ENCODE measurements at regions not wholly inside any gene's neighbourhood (a gene's known extent, or its start where the extent isn't known, plus 50 kb on each side); places are given as distances from the start of the nearest gene placed in this dataset.

DNA sequence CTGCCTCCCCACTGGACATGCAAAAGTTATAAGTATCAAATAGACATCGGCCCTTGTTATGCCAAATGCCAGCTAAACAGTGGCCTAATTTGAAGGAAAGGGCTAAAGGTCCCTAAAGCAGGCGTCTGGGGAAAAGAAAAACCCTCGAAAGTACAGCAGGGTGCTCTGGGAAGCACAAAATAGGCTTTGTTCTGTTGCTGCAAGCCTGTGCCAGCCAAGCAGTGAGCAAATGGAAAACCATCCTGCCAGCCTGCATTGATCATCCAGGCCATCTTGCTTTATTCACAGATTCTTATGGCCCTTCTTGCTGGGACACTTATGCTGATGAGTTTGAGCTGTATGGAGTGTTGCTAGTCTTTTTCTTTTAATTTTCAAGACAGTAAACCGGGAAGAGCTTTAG lies 62.2 kb upstream of the PLEKHG1 start:
- Histone ChIP-seq H3K4me3 (ENCODE audit: low read depth, low read length, poor library complexity, severe bottlenecking) (no peak overlapping the region), H3K9me2 (ENCODE audit: insufficient read depth, low read length) (no peaks in the 10 kb centered on the region), H3K36me3 (ENCODE audit: insufficient read depth, low read length) (no peaks in the 10 kb centered on the region), H3K27ac (ENCODE audit: low read depth, low read length, poor library complexity, severe bottlenecking) (no peak overlapping the region), H3K4me2 (ENCODE audit: low read length) (no peak overlapping the region), H2AFZ (ENCODE audit: low read length) (no peak overlapping the region), H3K79me2 (ENCODE audit: insufficient read depth, low read depth, low read length) (no peaks in the 10 kb centered on the region), H4K20me1 (ENCODE audit: insufficient read depth, low read length) (no peaks in the 10 kb centered on the region), H3K9me3 (ENCODE audit: low read length) (no peaks in the 10 kb centered on the region), H3K4me1 (ENCODE audit: insufficient read depth, low read length, poor library complexity, severe bottlenecking) (no peaks in the 10 kb centered on the region)
- intact Hi-C loops (cut with micrococcal nuclease; ENCODE audit: unreplicated experiment): no loop called here
- ChIA-PET POLR2A (interaction anchor here (1.6 kb wide), 2 partner anchors 10 to 40 kb away, joined by 4 to 5 read pairs; no protein-coding TSS in a partner anchor), CTCF (ENCODE audit: unreplicated experiment) (no interaction called here)
- TF ChIP-seq CTCF (conservative IDR thresholded peaks at IDR 0.05; ENCODE audit: low read length) (no peak), EZH2phosphoT487 (IDR thresholded peaks at IDR 0.05; ENCODE audit: borderline replicate concordance, low read depth, low read length) (no peak)
- BruUV-seq (replicated peaks): no TSS peak
- DNase-seq (ENCODE audit: low spot score): no peak

- intact Hi-C loops (cut with micrococcal nuclease; ENCODE audit: unreplicated experiment): no loop called here
- Histone ChIP-seq H3K4me1 (ENCODE audit: insufficient read depth, low read length, poor library complexity, severe bottlenecking) (no peaks in the 10 kb centered on the region), H3K9me2 (ENCODE audit: insufficient read depth, low read length) (no peaks in the 10 kb centered on the region), H4K20me1 (ENCODE audit: insufficient read depth, low read length) (no peaks in the 10 kb centered on the region), H3K4me3 (ENCODE audit: low read depth, low read length, poor library complexity, severe bottlenecking) (no peak overlapping the region), H3K4me2 (ENCODE audit: low read length) (no peak overlapping the region), H3K36me3 (ENCODE audit: insufficient read depth, low read length) (no peaks in the 10 kb centered on the region), H2AFZ (ENCODE audit: low read length) (no peak overlapping the region), H3K79me2 (ENCODE audit: insufficient read depth, low read depth, low read length) (no peaks in the 10 kb centered on the region), H3K27ac (ENCODE audit: low read depth, low read length, poor library complexity, severe bottlenecking) (no peak overlapping the region), H3K9me3 (ENCODE audit: low read length) (no peaks in the 10 kb centered on the region)
- POLR2A ChIA-PET: interaction anchor here (1.1 to 1.6 kb wide), 3 partner anchors 9 to 40 kb away, joined by 3 to 5 read pairs (median 4); no protein-coding TSS in a partner anchor
- CTCF ChIA-PET (ENCODE audit: unreplicated experiment): no interaction called here
- no peak for DNase-seq (ENCODE audit: low spot score)
- BruUV-seq (replicated peaks): no TSS peak
- TF ChIP-seq EZH2phosphoT487 (IDR thresholded peaks at IDR 0.05; ENCODE audit: borderline replicate concordance, low read depth, low read length) (no peak), CTCF (conservative IDR thresholded peaks at IDR 0.05; ENCODE audit: low read length) (no peak)
Observed at GRCh38 chr6:150537893-150538292, 61.8 kb upstream of the PLEKHG1 start.

- Histone ChIP-seq H3K36me3 (ENCODE audit: insufficient read depth, low read length) (no peaks in the 10 kb centered on the region), H2AFZ (ENCODE audit: low read length) (no peak overlapping the region), H3K4me2 (ENCODE audit: low read length) (no peak overlapping the region), H3K4me3 (ENCODE audit: low read depth, low read length, poor library complexity, severe bottlenecking) (no peak overlapping the region), H3K27ac (ENCODE audit: low read depth, low read length, poor library complexity, severe bottlenecking) (no peak overlapping the region), H3K79me2 (ENCODE audit: insufficient read depth, low read depth, low read length) (no peaks in the 10 kb centered on the region), H3K9me2 (ENCODE audit: insufficient read depth, low read length) (no peaks in the 10 kb centered on the region), H4K20me1 (ENCODE audit: insufficient read depth, low read length) (no peaks in the 10 kb centered on the region), H3K4me1 (ENCODE audit: insufficient read depth, low read length, poor library complexity, severe bottlenecking) (no peaks in the 10 kb centered on the region), H3K9me3 (ENCODE audit: low read length) (no peaks in the 10 kb centered on the region)
- TF ChIP-seq CTCF (conservative IDR thresholded peaks at IDR 0.05; ENCODE audit: low read length) (no peak), EZH2phosphoT487 (IDR thresholded peaks at IDR 0.05; ENCODE audit: borderline replicate concordance, low read depth, low read length) (no peak)
- no peak for DNase-seq (ENCODE audit: low spot score)
- intact Hi-C loops (cut with micrococcal nuclease; ENCODE audit: unreplicated experiment): no loop called here
- BruUV-seq (replicated peaks): no TSS peak
- POLR2A ChIA-PET: interaction anchor here (1.6 kb wide), 1 partner anchor 8 kb away, joined by 4 read pairs; no protein-coding TSS in a partner anchor
- CTCF ChIA-PET (ENCODE audit: unreplicated experiment): no interaction called here
Observed at GRCh38 chr6:150539111-150539510, 60.6 kb upstream of the PLEKHG1 start.

Measured in OCI-LY7 (cell line).